ENCODE measurements at regions not wholly inside any gene's neighbourhood (a gene's known extent, or its start where the extent isn't known, plus 50 kb on each side); places are given as distances from the start of the nearest gene placed in this dataset.

DNA sequence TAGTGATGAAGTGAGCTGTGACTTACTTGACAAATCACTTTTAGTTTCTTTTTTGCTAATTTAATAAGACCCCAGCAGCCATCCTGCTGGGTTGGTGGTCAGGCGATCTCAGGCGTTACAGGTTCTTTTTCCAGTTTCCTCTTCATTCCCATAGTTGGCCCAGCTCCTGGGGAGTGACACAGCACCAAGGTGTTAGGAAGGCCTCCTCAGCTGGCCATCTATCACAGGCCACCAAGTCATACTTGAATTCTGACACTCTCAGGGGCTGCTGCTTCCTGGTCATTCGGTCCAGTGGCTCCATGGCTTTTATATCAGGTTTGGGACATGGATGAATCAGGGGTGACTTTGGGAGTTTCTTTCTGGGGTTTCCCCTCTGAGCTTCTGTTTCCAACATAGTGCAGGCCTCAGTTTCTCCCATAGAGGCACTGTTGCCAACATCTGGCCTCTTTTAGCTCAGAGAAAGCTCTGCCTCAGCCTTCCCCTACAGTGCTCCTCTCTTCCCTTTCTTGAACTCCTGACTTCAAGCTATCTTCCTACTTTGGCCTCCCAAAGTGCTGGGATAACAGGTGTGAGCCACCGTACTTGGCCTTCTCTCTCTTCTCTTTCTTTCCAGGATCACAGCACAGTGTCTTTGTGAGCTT lies 211.8 kb downstream of the NR2F2 start:
- H3K4me3 Mint-ChIP-seq: no peak overlapping the region
- no peak for TF ChIP-seq GTF2I (CRISPR knock-in tag; conservative IDR thresholded peaks at IDR 0.05)
- no peak for TF ChIP-seq NFATC4 (CRISPR knock-in tag; IDR thresholded peaks at IDR 0.05)
- TF ChIP-seq, protein P1, sequence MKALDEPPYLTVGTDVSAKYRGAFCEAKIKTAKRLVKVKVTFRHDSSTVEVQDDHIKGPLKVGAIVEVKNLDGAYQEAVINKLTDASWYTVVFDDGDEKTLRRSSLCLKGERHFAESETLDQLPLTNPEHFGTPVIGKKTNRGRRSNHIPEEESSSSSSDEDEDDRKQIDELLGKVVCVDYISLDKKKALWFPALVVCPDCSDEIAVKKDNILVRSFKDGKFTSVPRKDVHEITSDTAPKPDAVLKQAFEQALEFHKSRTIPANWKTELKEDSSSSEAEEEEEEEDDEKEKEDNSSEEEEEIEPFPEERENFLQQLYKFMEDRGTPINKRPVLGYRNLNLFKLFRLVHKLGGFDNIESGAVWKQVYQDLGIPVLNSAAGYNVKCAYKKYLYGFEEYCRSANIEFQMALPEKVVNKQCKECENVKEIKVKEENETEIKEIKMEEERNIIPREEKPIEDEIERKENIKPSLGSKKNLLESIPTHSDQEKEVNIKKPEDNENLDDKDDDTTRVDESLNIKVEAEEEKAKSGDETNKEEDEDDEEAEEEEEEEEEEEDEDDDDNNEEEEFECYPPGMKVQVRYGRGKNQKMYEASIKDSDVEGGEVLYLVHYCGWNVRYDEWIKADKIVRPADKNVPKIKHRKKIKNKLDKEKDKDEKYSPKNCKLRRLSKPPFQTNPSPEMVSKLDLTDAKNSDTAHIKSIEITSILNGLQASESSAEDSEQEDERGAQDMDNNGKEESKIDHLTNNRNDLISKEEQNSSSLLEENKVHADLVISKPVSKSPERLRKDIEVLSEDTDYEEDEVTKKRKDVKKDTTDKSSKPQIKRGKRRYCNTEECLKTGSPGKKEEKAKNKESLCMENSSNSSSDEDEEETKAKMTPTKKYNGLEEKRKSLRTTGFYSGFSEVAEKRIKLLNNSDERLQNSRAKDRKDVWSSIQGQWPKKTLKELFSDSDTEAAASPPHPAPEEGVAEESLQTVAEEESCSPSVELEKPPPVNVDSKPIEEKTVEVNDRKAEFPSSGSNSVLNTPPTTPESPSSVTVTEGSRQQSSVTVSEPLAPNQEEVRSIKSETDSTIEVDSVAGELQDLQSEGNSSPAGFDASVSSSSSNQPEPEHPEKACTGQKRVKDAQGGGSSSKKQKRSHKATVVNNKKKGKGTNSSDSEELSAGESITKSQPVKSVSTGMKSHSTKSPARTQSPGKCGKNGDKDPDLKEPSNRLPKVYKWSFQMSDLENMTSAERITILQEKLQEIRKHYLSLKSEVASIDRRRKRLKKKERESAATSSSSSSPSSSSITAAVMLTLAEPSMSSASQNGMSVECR (CRISPR knock-in tag; IDR thresholded peaks at IDR 0.05; ENCODE audit: borderline replicate concordance): no peak
- no peak for TF ChIP-seq ETV6 (CRISPR knock-in tag; IDR thresholded peaks at IDR 0.05)
- TF ChIP-seq ESRRA (CRISPR knock-in tag; IDR thresholded peaks at IDR 0.05; ENCODE audit: borderline replicate concordance): no peak
- TF ChIP-seq, protein P2, sequence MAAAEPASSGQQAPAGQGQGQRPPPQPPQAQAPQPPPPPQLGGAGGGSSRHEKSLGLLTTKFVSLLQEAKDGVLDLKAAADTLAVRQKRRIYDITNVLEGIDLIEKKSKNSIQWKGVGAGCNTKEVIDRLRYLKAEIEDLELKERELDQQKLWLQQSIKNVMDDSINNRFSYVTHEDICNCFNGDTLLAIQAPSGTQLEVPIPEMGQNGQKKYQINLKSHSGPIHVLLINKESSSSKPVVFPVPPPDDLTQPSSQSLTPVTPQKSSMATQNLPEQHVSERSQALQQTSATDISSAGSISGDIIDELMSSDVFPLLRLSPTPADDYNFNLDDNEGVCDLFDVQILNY (CRISPR knock-in tag; IDR thresholded peaks at IDR 0.05): no peak
- TF ChIP-seq, protein P3, sequence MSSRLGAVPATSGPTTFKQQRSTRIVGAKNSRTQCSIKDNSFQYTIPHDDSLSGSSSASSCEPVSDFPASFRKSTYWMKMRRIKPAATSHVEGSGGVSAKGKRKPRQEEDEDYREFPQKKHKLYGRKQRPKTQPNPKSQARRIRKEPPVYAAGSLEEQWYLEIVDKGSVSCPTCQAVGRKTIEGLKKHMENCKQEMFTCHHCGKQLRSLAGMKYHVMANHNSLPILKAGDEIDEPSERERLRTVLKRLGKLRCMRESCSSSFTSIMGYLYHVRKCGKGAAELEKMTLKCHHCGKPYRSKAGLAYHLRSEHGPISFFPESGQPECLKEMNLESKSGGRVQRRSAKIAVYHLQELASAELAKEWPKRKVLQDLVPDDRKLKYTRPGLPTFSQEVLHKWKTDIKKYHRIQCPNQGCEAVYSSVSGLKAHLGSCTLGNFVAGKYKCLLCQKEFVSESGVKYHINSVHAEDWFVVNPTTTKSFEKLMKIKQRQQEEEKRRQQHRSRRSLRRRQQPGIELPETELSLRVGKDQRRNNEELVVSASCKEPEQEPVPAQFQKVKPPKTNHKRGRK (CRISPR knock-in tag; IDR thresholded peaks at IDR 0.05; ENCODE audit: borderline replicate concordance): no peak
- TF ChIP-seq ZNF232 (CRISPR knock-in tag; IDR thresholded peaks at IDR 0.05): no peak
- no peak for TF ChIP-seq NR2C2 (CRISPR knock-in tag; IDR thresholded peaks at IDR 0.05)
- no peak for TF ChIP-seq CBFB (CRISPR knock-in tag; IDR thresholded peaks at IDR 0.05; ENCODE audit: low read depth)
- TF ChIP-seq, protein P4, sequence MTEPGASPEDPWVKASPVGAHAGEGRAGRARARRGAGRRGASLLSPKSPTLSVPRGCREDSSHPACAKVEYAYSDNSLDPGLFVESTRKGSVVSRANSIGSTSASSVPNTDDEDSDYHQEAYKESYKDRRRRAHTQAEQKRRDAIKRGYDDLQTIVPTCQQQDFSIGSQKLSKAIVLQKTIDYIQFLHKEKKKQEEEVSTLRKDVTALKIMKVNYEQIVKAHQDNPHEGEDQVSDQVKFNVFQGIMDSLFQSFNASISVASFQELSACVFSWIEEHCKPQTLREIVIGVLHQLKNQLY (CRISPR knock-in tag; IDR thresholded peaks at IDR 0.05): no peak
- TF ChIP-seq, protein P5, sequence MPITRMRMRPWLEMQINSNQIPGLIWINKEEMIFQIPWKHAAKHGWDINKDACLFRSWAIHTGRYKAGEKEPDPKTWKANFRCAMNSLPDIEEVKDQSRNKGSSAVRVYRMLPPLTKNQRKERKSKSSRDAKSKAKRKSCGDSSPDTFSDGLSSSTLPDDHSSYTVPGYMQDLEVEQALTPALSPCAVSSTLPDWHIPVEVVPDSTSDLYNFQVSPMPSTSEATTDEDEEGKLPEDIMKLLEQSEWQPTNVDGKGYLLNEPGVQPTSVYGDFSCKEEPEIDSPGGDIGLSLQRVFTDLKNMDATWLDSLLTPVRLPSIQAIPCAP (CRISPR knock-in tag; IDR thresholded peaks at IDR 0.05): no peak
- TF ChIP-seq, protein P6, sequence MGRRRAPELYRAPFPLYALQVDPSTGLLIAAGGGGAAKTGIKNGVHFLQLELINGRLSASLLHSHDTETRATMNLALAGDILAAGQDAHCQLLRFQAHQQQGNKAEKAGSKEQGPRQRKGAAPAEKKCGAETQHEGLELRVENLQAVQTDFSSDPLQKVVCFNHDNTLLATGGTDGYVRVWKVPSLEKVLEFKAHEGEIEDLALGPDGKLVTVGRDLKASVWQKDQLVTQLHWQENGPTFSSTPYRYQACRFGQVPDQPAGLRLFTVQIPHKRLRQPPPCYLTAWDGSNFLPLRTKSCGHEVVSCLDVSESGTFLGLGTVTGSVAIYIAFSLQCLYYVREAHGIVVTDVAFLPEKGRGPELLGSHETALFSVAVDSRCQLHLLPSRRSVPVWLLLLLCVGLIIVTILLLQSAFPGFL (CRISPR knock-in tag; IDR thresholded peaks at IDR 0.05; ENCODE audit: borderline replicate concordance): no peak
- no peak for TF ChIP-seq ATF1 (CRISPR knock-in tag; IDR thresholded peaks at IDR 0.05)
- TF ChIP-seq ZNF416 (CRISPR knock-in tag; IDR thresholded peaks at IDR 0.05): no peak
- TF ChIP-seq, protein P7, sequence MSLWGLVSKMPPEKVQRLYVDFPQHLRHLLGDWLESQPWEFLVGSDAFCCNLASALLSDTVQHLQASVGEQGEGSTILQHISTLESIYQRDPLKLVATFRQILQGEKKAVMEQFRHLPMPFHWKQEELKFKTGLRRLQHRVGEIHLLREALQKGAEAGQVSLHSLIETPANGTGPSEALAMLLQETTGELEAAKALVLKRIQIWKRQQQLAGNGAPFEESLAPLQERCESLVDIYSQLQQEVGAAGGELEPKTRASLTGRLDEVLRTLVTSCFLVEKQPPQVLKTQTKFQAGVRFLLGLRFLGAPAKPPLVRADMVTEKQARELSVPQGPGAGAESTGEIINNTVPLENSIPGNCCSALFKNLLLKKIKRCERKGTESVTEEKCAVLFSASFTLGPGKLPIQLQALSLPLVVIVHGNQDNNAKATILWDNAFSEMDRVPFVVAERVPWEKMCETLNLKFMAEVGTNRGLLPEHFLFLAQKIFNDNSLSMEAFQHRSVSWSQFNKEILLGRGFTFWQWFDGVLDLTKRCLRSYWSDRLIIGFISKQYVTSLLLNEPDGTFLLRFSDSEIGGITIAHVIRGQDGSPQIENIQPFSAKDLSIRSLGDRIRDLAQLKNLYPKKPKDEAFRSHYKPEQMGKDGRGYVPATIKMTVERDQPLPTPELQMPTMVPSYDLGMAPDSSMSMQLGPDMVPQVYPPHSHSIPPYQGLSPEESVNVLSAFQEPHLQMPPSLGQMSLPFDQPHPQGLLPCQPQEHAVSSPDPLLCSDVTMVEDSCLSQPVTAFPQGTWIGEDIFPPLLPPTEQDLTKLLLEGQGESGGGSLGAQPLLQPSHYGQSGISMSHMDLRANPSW (CRISPR knock-in tag; conservative IDR thresholded peaks at IDR 0.05; ENCODE audit: low read depth): no peak
- H3K4me1 Mint-ChIP-seq: peaks cover 17% of the 10 kb centered on the region
- CTCF ChIA-PET: interaction anchor here (1.3 kb wide), 1 partner anchor 351 kb away, joined by 3 read pairs; no protein-coding TSS in a partner anchor
- POLR2A ChIA-PET: no interaction called here
- no peak overlapping the region for H3K27ac Mint-ChIP-seq
- no peaks in the 10 kb centered on the region for H3K9me3 Mint-ChIP-seq
- H3K36me3 Mint-ChIP-seq: no peaks in the 10 kb centered on the region
- no peaks in the 10 kb centered on the region for H3K27me3 Mint-ChIP-seq (ENCODE audit: low read depth)
- ATAC-seq (no peak), DNase-seq (ENCODE audit: low spot score) (no peak)

Measured in WTC11 (cell line).